ENCODE measurements at regions not wholly inside any gene's neighbourhood (a gene's known extent, or its start where the extent isn't known, plus 50 kb on each side); places are given as distances from the start of the nearest gene placed in this dataset.

- Histone ChIP-seq H3K9me1 (replicated peaks; ENCODE audit: control insufficient read depth, extremely low read depth, insufficient read depth, low read length) (no peaks in the 10 kb centered on the region), H3K4me2 (ENCODE audit: insufficient read depth, low read length) (no peak overlapping the region), H3K27me3 (ENCODE audit: control insufficient read depth in 2 of 2, insufficient read depth in 2 of 2, low read length in 2 of 2) (peaks cover 0 to 5% of the 10 kb centered on the region in 2 experiments), H3K9me3 (replicated peaks; ENCODE audit: control insufficient read depth, insufficient read depth, low read length) (no peaks in the 10 kb centered on the region), H3K27ac (ENCODE audit: insufficient read depth, low read depth, low read length) (no peak overlapping the region), H2AFZ (ENCODE audit: low read depth, low read length) (no peak overlapping the region), H3K4me3 (replicated peaks in 1 of 3; ENCODE audit: insufficient read depth in 1 of 3, low read depth in 1 of 3, low read length in 3 of 3) (no peak overlapping the region), H3K79me2 (ENCODE audit: control insufficient read depth, insufficient read depth, low read length) (no peaks in the 10 kb centered on the region), H3K9ac (replicated peaks; ENCODE audit: extremely low read depth, insufficient read depth, low read length) (no peak overlapping the region), H3K36me3 (ENCODE audit: control insufficient read depth in 2 of 2, extremely low read depth in 1 of 2, insufficient read depth in 2 of 2, low read length in 2 of 2) (no peaks in the 10 kb centered on the region), H4K20me1 (replicated peaks; ENCODE audit: control insufficient read depth, extremely low read depth, insufficient read depth, low read length) (no peaks in the 10 kb centered on the region), H3K4me1 (ENCODE audit: control insufficient read depth, extremely low read depth, insufficient read depth, low read length) (no peaks in the 10 kb centered on the region)
- POLR2A ChIA-PET, result no interaction called here
- no TSS peak for BruUV-seq (replicated peaks)
- DNase-seq (ENCODE audit: low read depth, low spot score) (no peak), FAIRE-seq (no peak)
- intact Hi-C loops (cut with micrococcal nuclease) (no loop called here), dilution Hi-C loops (cut with MboI; ENCODE audit: extremely low pct_ligation_motif_present, low sequenced_read_pairs) (no loop called here)
- no peak for TF ChIP-seq FOS (IDR thresholded peaks at IDR 0.05; ENCODE audit: borderline replicate concordance, insufficient read depth, low read length)
- TF ChIP-seq EZH2 (IDR thresholded peaks at IDR 0.05; ENCODE audit: borderline replicate concordance, low read depth, low read length, severe bottlenecking), result no peak
- no peak for TF ChIP-seq POLR2A (IDR thresholded peaks at IDR 0.05; ENCODE audit: low read depth, low read length)
- TF ChIP-seq JUN (IDR thresholded peaks at IDR 0.05; ENCODE audit: borderline replicate concordance, insufficient read depth, insufficient read length, low read depth), result no peak
- TF ChIP-seq MYC (IDR thresholded peaks at IDR 0.05; ENCODE audit: low read depth, low read length), result no peak
- TF ChIP-seq POLR2AphosphoS5 (IDR thresholded peaks at IDR 0.05; ENCODE audit: insufficient read depth, low read depth, low read length), result no peak
- TF ChIP-seq MAX (IDR thresholded peaks at IDR 0.05; ENCODE audit: insufficient read depth, insufficient read length), result no peak
- no peak for TF ChIP-seq GATA2 (IDR thresholded peaks at IDR 0.05; ENCODE audit: insufficient read depth, insufficient read length, low read depth, low read length)
- no peak for TF ChIP-seq CTCF (IDR thresholded peaks at IDR 0.05; ENCODE audit: extremely low read depth in 1 of 2, insufficient read depth in 1 of 2, low read depth in 1 of 2, low read length in 2 of 2)
- CTCF ChIA-PET, result no interaction called here
Measured at GRCh38 chr5:135149956-135150723, 116.1 kb upstream of the PITX1 start.
